HG03045 (cell line): ENCODE measurements at regions not wholly inside any gene's neighbourhood (a gene's known extent, or its start where the extent isn't known, plus 50 kb on each side); places are given as distances from the start of the nearest gene placed in this dataset.
"Not testable (repeated sequence)": the region's sequence is repeated elsewhere in the genome, so short reads cannot be mapped to it uniquely, and the experiment has no call there.

ENCODE experiments used
- ATAC-seq: cut with Tn5 transposase; IDR thresholded peaks from one replicate; pipeline ENCODE4 v1.9.1; 2021; ENCODE audit warnings: mild to moderate bottlenecking, moderate library complexity; ENCODE audit not compliant: unreplicated experiment

- not testable (repeated sequence) for ATAC-seq
Observed at GRCh38 chr2:101645886-101646285, 51.6 kb upstream of the MAP4K4 start.

- ATAC-seq: no peak
Observed at GRCh38 chr2:101644842-101645383, 52.6 kb upstream of the MAP4K4 start.

GRCh38 chr2:101643004-101643524 lies 54.4 kb upstream of the MAP4K4 start:
- ATAC-seq: no peak

GRCh38 chr2:101638817-101639605 lies 58.5 kb upstream of the MAP4K4 start:
- no peak for ATAC-seq

- no peak for ATAC-seq
Observed at GRCh38 chr2:101638181-101638711, 59.3 kb upstream of the MAP4K4 start.

- no peak for ATAC-seq
Observed at GRCh38 chr2:101630224-101630949, 67.1 kb upstream of the MAP4K4 start.

- no peak for ATAC-seq
Observed at GRCh38 chr2:101628030-101628392, 69.5 kb upstream of the MAP4K4 start.

GRCh38 chr2:101627285-101628029 lies 70.0 kb upstream of the MAP4K4 start:
- no peak for ATAC-seq

- ATAC-seq: not testable (repeated sequence)
Observed at GRCh38 chr2:101625814-101626213, 71.7 kb upstream of the MAP4K4 start.

GRCh38 chr2:101625387-101625786 lies 72.1 kb upstream of the MAP4K4 start:
- no peak for ATAC-seq

GRCh38 chr2:101624706-101625332 lies 72.7 kb upstream of the MAP4K4 start:
- no peak for ATAC-seq

- peak; percentile 66 for ATAC-seq
Observed at GRCh38 chr2:101623031-101623521, 74.4 kb upstream of the MAP4K4 start.

GRCh38 chr2:101622210-101623030 lies 75.1 kb upstream of the MAP4K4 start:
- ATAC-seq: peak; percentile 88

- ATAC-seq: no peak
Observed at GRCh38 chr2:101619191-101619591, 78.3 kb upstream of the MAP4K4 start.

- no peak for ATAC-seq
Observed at GRCh38 chr2:101617796-101618195, 79.7 kb upstream of the MAP4K4 start.

- no peak for ATAC-seq
Observed at GRCh38 chr2:101617188-101617587, 80.3 kb upstream of the MAP4K4 start.

GRCh38 chr2:101614127-101614759 lies 83.3 kb upstream of the MAP4K4 start:
- no peak for ATAC-seq

- no peak for ATAC-seq
Observed at GRCh38 chr2:101613056-101613704, 84.3 kb upstream of the MAP4K4 start.
